Naive thymus-derived CD8-positive, alpha-beta T cell (primary cell): ENCODE measurements at regions not wholly inside any gene's neighbourhood (a gene's known extent, or its start where the extent isn't known, plus 50 kb on each side); places are given as distances from the start of the nearest gene placed in this dataset.
A peak's percentile ranks its signal among the peaks of the same experiment; 100 is the strongest.
"Not testable (repeated sequence)": the region's sequence is repeated elsewhere in the genome, so short reads cannot be mapped to it uniquely, and the experiment has no call there.

Experiments used
- ATAC-seq, 2 donors: fragments of 150-1000 bp; cut with Tn5 transposase in 1 of 2; sonication (Bioruptor Pico), chemical (Tn5 transposase) in 1 of 2; 1 replicate in 1 of 2; 2 replicates in 1 of 2; pipeline ENCODE4 v1.10.0; 2021; ENCODE audit warnings: mild to moderate bottlenecking in 2 of 2, moderate library complexity in 2 of 2
- POLR2A ChIA-PET: fragments of 350-600 bp; sonication (Branson Sonifier 250); formaldehyde crosslinking; loops from one replicate; lab custom pipeline; 2021; ENCODE audit warnings: antibody characterized with exemption; lab: Charles Lee
- DNase-seq, 10 donors: peaks; one replicate each; pipeline versions ENCODE4 v3.0.0 to v3.0.0-alpha.2; 2020 to 2022
- H3K27ac Mint-ChIP-seq, 10 donors: one replicate each; pipeline ENCODE4 v1.8.0; 2020 to 2022; ENCODE audit warnings: mild to moderate bottlenecking in 10 of 10, mixed read lengths in 10 of 10, moderate library complexity in 4 of 10, inconsistent platforms in 1 of 10
- H3K27me3 Mint-ChIP-seq, 5 donors: one replicate each; pipeline ENCODE4 v1.8.0; 2021 to 2022; ENCODE audit warnings: mixed read lengths in 5 of 5
- H3K36me3 Mint-ChIP-seq, 3 donors: one replicate each; pipeline ENCODE4 v1.8.0; 2020 to 2022; ENCODE audit warnings: mixed read lengths in 3 of 3, mild to moderate bottlenecking in 2 of 3, inconsistent platforms in 1 of 3
- H3K4me1 Mint-ChIP-seq, 4 donors: one replicate each; pipeline ENCODE4 v1.8.0; 2021 to 2022; ENCODE audit warnings: mixed read lengths in 4 of 4
- H3K4me3 Mint-ChIP-seq, 10 donors: one replicate each; pipeline ENCODE4 v1.8.0; 2020 to 2022; ENCODE audit warnings: mild to moderate bottlenecking in 10 of 10, mixed read lengths in 10 of 10, moderate library complexity in 6 of 10, inconsistent platforms in 1 of 10
- H3K9me3 Mint-ChIP-seq, 9 donors: one replicate each; pipeline ENCODE4 v1.8.0; 2020 to 2022; ENCODE audit warnings: mixed read lengths in 9 of 9, mild to moderate bottlenecking in 3 of 9, inconsistent platforms in 1 of 9, moderate library complexity in 1 of 9

GRCh38 chr2:196526981-196527725 lies 112.4 kb upstream of the CCDC150 start:
- H3K27me3 Mint-ChIP-seq: peaks cover 0 to 11% (median 7%) of the 10 kb centered on the region in 5 donors
- DNase-seq, POLR2A ChIA-PET, H3K9me3 Mint-ChIP-seq, H3K4me1 Mint-ChIP-seq, H3K36me3 Mint-ChIP-seq, H3K4me3 Mint-ChIP-seq, H3K27ac Mint-ChIP-seq, ATAC-seq: not testable (repeated sequence)

GRCh38 chr2:196528486-196529223 lies 110.9 kb upstream of the CCDC150 start:
- peaks cover 0 to 13% (median 9%) of the 10 kb centered on the region in 5 donors for H3K27me3 Mint-ChIP-seq
- H3K36me3 Mint-ChIP-seq: peaks cover 0 to 2% (median 0%) of the 10 kb centered on the region in 3 donors
- peaks cover 0 to 4% (median 0%) of the 10 kb centered on the region in 9 donors for H3K9me3 Mint-ChIP-seq
- ATAC-seq (no peak), DNase-seq (no peak)
- peaks cover 0 to 1% (median under 1%) of the 10 kb centered on the region in 4 donors for H3K4me1 Mint-ChIP-seq
- H3K4me3 Mint-ChIP-seq: no peak overlapping the region
- no peak overlapping the region for H3K27ac Mint-ChIP-seq
- POLR2A ChIA-PET: no interaction called here

- Mint-ChIP-seq H3K36me3 (peaks cover 0 to 2% (median 0%) of the 10 kb centered on the region in 3 donors), H3K9me3 (peaks cover 0 to 4% (median 0%) of the 10 kb centered on the region in 9 donors), H3K4me1 (peaks cover 0 to 4% (median 2%) of the 10 kb centered on the region in 4 donors), H3K4me3 (no peak overlapping the region), H3K27me3 (peaks cover 0 to 13% (median 9%) of the 10 kb centered on the region in 5 donors), H3K27ac (no peak overlapping the region)
- DNase-seq (no peak), ATAC-seq (no peak)
- POLR2A ChIA-PET: no interaction called here
Measured at GRCh38 chr2:196530910-196531309, 108.6 kb upstream of the CCDC150 start.

GRCh38 chr2:196533772-196534397 lies 105.6 kb upstream of the CCDC150 start:
- H3K9me3 Mint-ChIP-seq: peaks cover 0 to 2% (median 0%) of the 10 kb centered on the region in 9 donors
- H3K27me3 Mint-ChIP-seq: peaks cover 0 to 13% (median 7%) of the 10 kb centered on the region in 5 donors
- H3K36me3 Mint-ChIP-seq: no peaks in the 10 kb centered on the region
- no peak overlapping the region for H3K4me3 Mint-ChIP-seq
- no peak overlapping the region for H3K27ac Mint-ChIP-seq
- POLR2A ChIA-PET: no interaction called here
- no peak for DNase-seq
- ATAC-seq: no peak
- peaks cover 0 to 4% (median 2%) of the 10 kb centered on the region in 4 donors for H3K4me1 Mint-ChIP-seq

GRCh38 chr2:196534495-196534894 lies 105.0 kb upstream of the CCDC150 start:
- H3K9me3 Mint-ChIP-seq: peaks cover 0 to 2% (median 0%) of the 10 kb centered on the region in 9 donors
- H3K4me3 Mint-ChIP-seq: no peak overlapping the region
- H3K27ac Mint-ChIP-seq: peak overlapping the region in 1 of 10 donors; percentile 60
- peaks cover 0 to 4% (median 2%) of the 10 kb centered on the region in 4 donors for H3K4me1 Mint-ChIP-seq
- DNase-seq (no peak), ATAC-seq (no peak)
- H3K27me3 Mint-ChIP-seq: peaks cover 0 to 10% (median 7%) of the 10 kb centered on the region in 5 donors
- POLR2A ChIA-PET: no interaction called here
- H3K36me3 Mint-ChIP-seq: no peaks in the 10 kb centered on the region

- POLR2A ChIA-PET: no interaction called here
- DNase-seq (no peak), ATAC-seq (no peak)
- Mint-ChIP-seq H3K36me3 (no peaks in the 10 kb centered on the region), H3K27ac (peak overlapping the region in 1 of 10 donors; percentile 37), H3K27me3 (peaks cover 0 to 8% (median 7%) of the 10 kb centered on the region in 5 donors), H3K4me1 (peaks cover 0 to 4% (median 2%) of the 10 kb centered on the region in 4 donors), H3K9me3 (peaks cover 0 to 2% (median 0%) of the 10 kb centered on the region in 9 donors), H3K4me3 (no peak overlapping the region)
Measured at GRCh38 chr2:196535061-196535460, 104.5 kb upstream of the CCDC150 start.

GRCh38 chr2:196535742-196536141 lies 103.8 kb upstream of the CCDC150 start:
- Mint-ChIP-seq H3K36me3 (no peaks in the 10 kb centered on the region), H3K4me1 (peaks cover 0 to 4% (median 2%) of the 10 kb centered on the region in 4 donors), H3K27me3 (peaks cover 0 to 12% (median 7%) of the 10 kb centered on the region in 5 donors), H3K9me3 (peaks cover 0 to 2% (median 0%) of the 10 kb centered on the region in 9 donors), H3K27ac (no peak overlapping the region), H3K4me3 (no peak overlapping the region)
- no peak for DNase-seq
- ATAC-seq: no peak
- POLR2A ChIA-PET: no interaction called here

- DNase-seq (no peak), ATAC-seq (no peak)
- Mint-ChIP-seq H3K27ac (no peak overlapping the region), H3K36me3 (peaks cover 0 to 2% (median 0%) of the 10 kb centered on the region in 3 donors), H3K9me3 (no peaks in the 10 kb centered on the region), H3K27me3 (peaks cover 0 to 7% (median 3%) of the 10 kb centered on the region in 5 donors), H3K4me3 (no peak overlapping the region), H3K4me1 (peaks cover 0 to 4% (median 2%) of the 10 kb centered on the region in 4 donors)
- POLR2A ChIA-PET: no interaction called here
Measured at GRCh38 chr2:196537311-196537710, 102.2 kb upstream of the CCDC150 start.

GRCh38 chr2:196538189-196538588 lies 101.3 kb upstream of the CCDC150 start:
- ATAC-seq (no peak), DNase-seq (no peak)
- Mint-ChIP-seq H3K27me3 (peaks cover 0 to 7% (median 2%) of the 10 kb centered on the region in 5 donors), H3K4me3 (no peak overlapping the region), H3K36me3 (peaks cover 0 to 2% (median 0%) of the 10 kb centered on the region in 3 donors), H3K4me1 (peaks cover 0 to 4% (median 2%) of the 10 kb centered on the region in 4 donors), H3K27ac (no peak overlapping the region), H3K9me3 (no peaks in the 10 kb centered on the region)
- POLR2A ChIA-PET: no interaction called here

GRCh38 chr2:196538646-196539045 lies 100.9 kb upstream of the CCDC150 start:
- POLR2A ChIA-PET: no interaction called here
- no peak overlapping the region for H3K4me3 Mint-ChIP-seq
- ATAC-seq: no peak
- no peak for DNase-seq
- peaks cover 0 to 3% (median under 1%) of the 10 kb centered on the region in 4 donors for H3K4me1 Mint-ChIP-seq
- H3K36me3 Mint-ChIP-seq: peaks cover 0 to 2% (median 0%) of the 10 kb centered on the region in 3 donors
- peaks cover 0 to 7% (median 0%) of the 10 kb centered on the region in 5 donors for H3K27me3 Mint-ChIP-seq
- no peaks in the 10 kb centered on the region for H3K9me3 Mint-ChIP-seq
- no peak overlapping the region for H3K27ac Mint-ChIP-seq

- POLR2A ChIA-PET: no interaction called here
- H3K36me3 Mint-ChIP-seq: peaks cover 0 to 2% (median 0%) of the 10 kb centered on the region in 3 donors
- H3K4me3 Mint-ChIP-seq: no peak overlapping the region
- no peaks in the 10 kb centered on the region for H3K4me1 Mint-ChIP-seq
- H3K9me3 Mint-ChIP-seq: peaks cover 0 to 4% (median 0%) of the 10 kb centered on the region in 9 donors
- DNase-seq: no peak
- peaks cover 4 to 30% (median 20%) of the 10 kb centered on the region in 5 donors for H3K27me3 Mint-ChIP-seq
- no peak overlapping the region for H3K27ac Mint-ChIP-seq
- ATAC-seq: no peak
Measured at GRCh38 chr2:196544906-196545433, 94.5 kb upstream of the CCDC150 start.

GRCh38 chr2:196546151-196546919 lies 93.2 kb upstream of the CCDC150 start:
- Mint-ChIP-seq H3K4me1 (no peaks in the 10 kb centered on the region), H3K4me3 (no peak overlapping the region), H3K27me3 (peaks cover 4 to 26% (median 23%) of the 10 kb centered on the region in 5 donors), H3K9me3 (peaks cover 0 to 4% (median 0%) of the 10 kb centered on the region in 9 donors), H3K27ac (no peak overlapping the region), H3K36me3 (no peaks in the 10 kb centered on the region)
- ATAC-seq (no peak), DNase-seq (no peak)
- POLR2A ChIA-PET: no interaction called here
